Right lobe of liver (tissue), 4 donors: ENCODE measurements at regions not wholly inside any gene's neighbourhood (a gene's known extent, or its start where the extent isn't known, plus 50 kb on each side); places are given as distances from the start of the nearest gene placed in this dataset.

Experiments used
- CTCF ChIP-seq, 4 donors: fragments of 200-600 bp in 3 of 4; fragments of 450-650 bp in 1 of 4; IDR thresholded peaks; one replicate each; pipeline versions ENCODE4 v1.5.1 to v1.8.0; 2016 to 2022; ENCODE audit warnings: antibody characterized with exemption in 4 of 4, mild to moderate bottlenecking in 2 of 4
- POLR2A ChIP-seq: fragments of 450-650 bp; IDR thresholded peaks from one replicate; pipeline ENCODE4 v1.6.1; 2017; ENCODE audit warnings: antibody characterized with exemption, mild to moderate bottlenecking
- donor health status: DM: no; HTN: no; CAD: no.
- donor health status: DM: no; HTN: no; CAD: no.
- donor health status: DM: no; HTN: yes; CAD: no.

GRCh38 chr9:85289142-85289541 is 452.6 kb downstream of the AGTPBP1 start:
- TF ChIP-seq CTCF (IDR thresholded peaks at IDR 0.05) (no peak), POLR2A (no peak)
